C4-2B (cell line): ENCODE measurements at regions not wholly inside any gene's neighbourhood (a gene's known extent, or its start where the extent isn't known, plus 50 kb on each side); places are given as distances from the start of the nearest gene placed in this dataset.

Source experiments
- H3K27ac ChIP-seq: fragments of 450-650 bp; 2 replicates; pipeline ENCODE4 v1.5.1; 2017
- ZFX ChIP-seq: fragments of 450-650 bp; IDR thresholded peaks from 2 replicates; pipeline ENCODE4 v1.6.1; 2017
- TF ChIP-seq, protein P1 (sequence below): fragments of 450-650 bp; conservative IDR thresholded peaks from 2 replicates; pipeline ENCODE4 v1.5.1; 2017; ENCODE audit warnings: mild to moderate bottlenecking

DNA sequence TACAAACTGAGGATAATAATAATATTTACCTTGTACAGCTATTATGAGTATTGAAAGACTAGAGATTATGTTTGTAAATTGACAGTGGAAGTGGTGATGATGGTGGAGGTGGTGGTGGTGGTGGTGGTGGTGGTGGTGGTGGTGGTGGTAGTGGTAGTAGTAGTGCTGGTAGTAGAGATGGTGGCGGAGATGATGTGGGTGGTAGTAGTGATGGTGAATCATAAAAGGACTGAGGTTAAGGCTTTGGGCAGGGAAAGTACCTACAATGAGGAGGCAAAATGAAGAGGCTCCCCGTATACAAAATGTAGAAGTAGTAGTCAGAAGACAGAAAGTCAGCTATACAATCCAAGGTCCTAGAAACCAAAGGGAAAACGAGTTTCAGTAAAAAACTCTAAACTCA is 214.1 kb downstream of the BCOR start:
- TF ChIP-seq ZFX = no peak
- TF ChIP-seq, protein P1, sequence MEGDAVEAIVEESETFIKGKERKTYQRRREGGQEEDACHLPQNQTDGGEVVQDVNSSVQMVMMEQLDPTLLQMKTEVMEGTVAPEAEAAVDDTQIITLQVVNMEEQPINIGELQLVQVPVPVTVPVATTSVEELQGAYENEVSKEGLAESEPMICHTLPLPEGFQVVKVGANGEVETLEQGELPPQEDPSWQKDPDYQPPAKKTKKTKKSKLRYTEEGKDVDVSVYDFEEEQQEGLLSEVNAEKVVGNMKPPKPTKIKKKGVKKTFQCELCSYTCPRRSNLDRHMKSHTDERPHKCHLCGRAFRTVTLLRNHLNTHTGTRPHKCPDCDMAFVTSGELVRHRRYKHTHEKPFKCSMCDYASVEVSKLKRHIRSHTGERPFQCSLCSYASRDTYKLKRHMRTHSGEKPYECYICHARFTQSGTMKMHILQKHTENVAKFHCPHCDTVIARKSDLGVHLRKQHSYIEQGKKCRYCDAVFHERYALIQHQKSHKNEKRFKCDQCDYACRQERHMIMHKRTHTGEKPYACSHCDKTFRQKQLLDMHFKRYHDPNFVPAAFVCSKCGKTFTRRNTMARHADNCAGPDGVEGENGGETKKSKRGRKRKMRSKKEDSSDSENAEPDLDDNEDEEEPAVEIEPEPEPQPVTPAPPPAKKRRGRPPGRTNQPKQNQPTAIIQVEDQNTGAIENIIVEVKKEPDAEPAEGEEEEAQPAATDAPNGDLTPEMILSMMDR = no peak
- H3K27ac ChIP-seq = no peak overlapping the region

GRCh38 chrX:39886282-39886681 is 211.5 kb downstream of the BCOR start:
- TF ChIP-seq ZFX = no peak
- TF ChIP-seq, protein P1 = no peak
- H3K27ac ChIP-seq = no peak overlapping the region

GRCh38 chrX:39888730-39889129 is 209.0 kb downstream of the BCOR start:
- TF ChIP-seq, protein P1 = no peak
- no peak for TF ChIP-seq ZFX
- no peak overlapping the region; the same call in 1 of the 2 replicates for H3K27ac ChIP-seq

- TF ChIP-seq ZFX = no peak
- TF ChIP-seq, protein P1 = no peak
- H3K27ac ChIP-seq = peak overlapping the region; percentile 36
Measured at GRCh38 chrX:39889704-39890103, 208.1 kb downstream of the BCOR start.

- TF ChIP-seq ZFX = no peak
- TF ChIP-seq, protein P1 = no peak
- H3K27ac ChIP-seq = no peak overlapping the region; the same call in 1 of the 2 replicates
Measured at GRCh38 chrX:39890807-39891206, 207.0 kb downstream of the BCOR start.

GRCh38 chrX:39891781-39892180 is 206.0 kb downstream of the BCOR start:
- H3K27ac ChIP-seq = peak overlapping the region; percentile 65; the same call in 1 of the 2 replicates
- no peak for TF ChIP-seq ZFX
- TF ChIP-seq, protein P1 = no peak

DNA sequence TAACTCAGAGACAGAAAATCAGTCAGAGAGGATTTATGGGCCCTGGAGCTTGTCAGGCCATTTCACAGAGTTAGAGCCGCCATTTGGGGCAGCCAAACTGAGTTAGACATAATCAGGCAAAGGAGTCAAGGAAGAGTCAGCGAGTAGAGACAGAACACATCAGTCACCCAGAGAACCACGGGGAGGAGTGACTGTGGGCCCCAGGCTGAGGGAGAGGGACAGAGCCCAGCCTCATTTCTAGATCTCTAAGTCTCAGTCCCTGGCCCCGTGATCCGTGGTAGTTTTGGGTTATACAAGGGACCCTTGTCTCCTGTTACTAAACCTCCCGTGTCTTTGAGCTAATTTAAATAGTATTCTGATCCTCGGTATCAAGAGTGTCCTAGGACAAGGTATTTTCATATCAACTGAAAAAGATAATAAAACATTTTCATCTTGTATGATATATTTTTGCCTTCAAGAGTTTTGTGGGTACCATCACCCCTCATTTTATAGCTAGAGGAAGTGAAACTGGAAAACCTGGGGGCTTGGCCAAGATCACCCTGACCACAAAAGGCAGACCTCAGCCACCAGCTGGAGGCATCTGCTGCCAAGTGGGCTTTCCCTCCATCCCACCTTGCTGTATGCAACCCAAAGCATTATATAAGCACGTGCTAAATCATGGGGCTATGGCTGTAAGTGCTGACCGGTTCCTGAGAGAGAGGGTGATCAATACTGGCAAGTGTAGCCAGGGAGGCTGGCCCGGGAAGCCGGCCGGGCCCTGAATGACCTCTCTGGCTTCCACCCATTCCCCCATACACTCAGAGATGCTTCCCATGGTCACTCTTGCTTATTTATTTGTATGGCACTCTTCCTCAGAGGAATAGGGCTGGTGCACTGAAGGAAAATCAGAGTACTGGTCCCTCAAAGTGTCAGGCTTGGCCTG is 204.1 kb downstream of the BCOR start:
- peak overlapping the region; percentile 82 for H3K27ac ChIP-seq
- TF ChIP-seq, protein P1 = no peak
- no peak for TF ChIP-seq ZFX
